CD4-positive, CD25-positive, alpha-beta regulatory T cell (primary cell): ENCODE measurements at regions not wholly inside any gene's neighbourhood (a gene's known extent, or its start where the extent isn't known, plus 50 kb on each side); places are given as distances from the start of the nearest gene placed in this dataset.

ENCODE experiments used
- ATAC-seq, 2 donors: fragments of 150-1000 bp; cut with Tn5 transposase; one replicate each; pipeline ENCODE4 v1.10.0; 2021; ENCODE audit warnings: low read depth in 2 of 2, moderate number of reproducible peaks in 2 of 2, moderate library complexity in 1 of 2
- DNase-seq, 3 donors: peaks; one replicate each; pipeline versions ENCODE4 v3.0.0 to v3.0.0-alpha.2; 2012 to 2022; ENCODE audit warnings: mixed read lengths in 1 of 3
- H3K27ac ChIP-seq: one replicate; pipeline ENCODE4 v1.7.0; 2013; ENCODE audit warnings: mild to moderate bottlenecking, low read length; ENCODE audit not compliant: insufficient read depth, poor library complexity, severe bottlenecking
- H3K27me3 ChIP-seq: one replicate; pipeline ENCODE4 v1.7.0; 2013; ENCODE audit warnings: low read length; ENCODE audit not compliant: control insufficient read depth, insufficient read depth
- H3K36me3 ChIP-seq: one replicate; pipeline ENCODE4 v1.7.0; 2013; ENCODE audit warnings: mild to moderate bottlenecking, low read length, moderate library complexity; ENCODE audit not compliant: control insufficient read depth, insufficient read depth
- H3K4me1 ChIP-seq: 2 replicates; pipeline ENCODE4 v1.7.0; 2013; ENCODE audit warnings: mild to moderate bottlenecking, low read length; ENCODE audit not compliant: insufficient read depth, control insufficient read depth, poor library complexity, severe bottlenecking
- H3K4me3 ChIP-seq: one replicate; pipeline ENCODE4 v1.7.0; 2013; ENCODE audit warnings: low read depth, mild to moderate bottlenecking, low read length, moderate library complexity
- H3K9me3 ChIP-seq, 2 experiments: 1 replicate in 1 of 2; 2 replicates in 1 of 2; pipeline ENCODE4 v1.7.0; 2013; ENCODE audit warnings: low read length in 2 of 2, mild to moderate bottlenecking in 1 of 2, moderate library complexity in 1 of 2; ENCODE audit not compliant: control insufficient read depth in 2 of 2
- H3K27ac Mint-ChIP-seq, 3 donors: one replicate each; pipeline ENCODE4 v1.8.0; 2020 to 2022; ENCODE audit warnings: mild to moderate bottlenecking in 3 of 3, mixed read lengths in 3 of 3, moderate library complexity in 2 of 3
- H3K27me3 Mint-ChIP-seq: one replicate; pipeline ENCODE4 v1.8.0; 2022; ENCODE audit warnings: mild to moderate bottlenecking, mixed read lengths
- H3K36me3 Mint-ChIP-seq: one replicate; pipeline ENCODE4 v1.8.0; 2020; ENCODE audit warnings: mixed read lengths
- H3K4me1 Mint-ChIP-seq, 4 donors: one replicate each; pipeline ENCODE4 v1.8.0; 2020 to 2022; ENCODE audit warnings: mixed read lengths in 4 of 4, mild to moderate bottlenecking in 1 of 4
- H3K4me3 Mint-ChIP-seq, 4 donors: one replicate each; pipeline ENCODE4 v1.8.0; 2020 to 2022; ENCODE audit warnings: mild to moderate bottlenecking in 4 of 4, mixed read lengths in 4 of 4, moderate library complexity in 3 of 4
- H3K9me3 Mint-ChIP-seq, 7 donors: one replicate each; pipeline ENCODE4 v1.8.0; 2020 to 2022; ENCODE audit warnings: mixed read lengths in 7 of 7, mild to moderate bottlenecking in 3 of 7, moderate library complexity in 2 of 7

DNA sequence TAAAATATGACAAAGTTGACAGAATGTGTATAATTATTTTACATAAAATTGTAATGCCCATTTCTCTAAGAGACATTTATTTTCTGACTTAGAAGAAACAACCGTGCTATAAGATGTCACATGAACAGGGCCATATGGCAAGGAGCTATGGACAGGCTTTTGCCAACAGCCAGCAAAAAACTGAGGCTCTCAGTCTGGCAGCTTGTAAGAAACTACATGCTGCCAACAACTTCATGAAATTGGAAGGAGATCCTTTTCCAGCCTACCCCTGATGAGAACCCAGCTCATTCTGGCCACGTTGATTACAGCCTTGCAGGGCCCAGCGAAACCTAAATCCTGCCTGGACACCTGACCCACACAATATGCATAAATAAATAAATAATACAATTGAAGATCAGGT, 250.3 kb upstream of the ARSJ start:
- Mint-ChIP-seq H3K4me1 (no peaks in the 10 kb centered on the region), H3K9me3 (no peaks in the 10 kb centered on the region), H3K27ac (no peak overlapping the region), H3K27me3 (no peaks in the 10 kb centered on the region), H3K4me3 (no peak overlapping the region), H3K36me3 (no peaks in the 10 kb centered on the region)
- no peak overlapping the region for H3K27ac ChIP-seq
- no peaks in the 10 kb centered on the region for H3K4me1 ChIP-seq
- DNase-seq (no peak), ATAC-seq (no peak)
- H3K27me3 ChIP-seq = no peaks in the 10 kb centered on the region
- H3K9me3 ChIP-seq = no peaks in the 10 kb centered on the region
- no peak overlapping the region for H3K4me3 ChIP-seq
- no peaks in the 10 kb centered on the region for H3K36me3 ChIP-seq

DNA sequence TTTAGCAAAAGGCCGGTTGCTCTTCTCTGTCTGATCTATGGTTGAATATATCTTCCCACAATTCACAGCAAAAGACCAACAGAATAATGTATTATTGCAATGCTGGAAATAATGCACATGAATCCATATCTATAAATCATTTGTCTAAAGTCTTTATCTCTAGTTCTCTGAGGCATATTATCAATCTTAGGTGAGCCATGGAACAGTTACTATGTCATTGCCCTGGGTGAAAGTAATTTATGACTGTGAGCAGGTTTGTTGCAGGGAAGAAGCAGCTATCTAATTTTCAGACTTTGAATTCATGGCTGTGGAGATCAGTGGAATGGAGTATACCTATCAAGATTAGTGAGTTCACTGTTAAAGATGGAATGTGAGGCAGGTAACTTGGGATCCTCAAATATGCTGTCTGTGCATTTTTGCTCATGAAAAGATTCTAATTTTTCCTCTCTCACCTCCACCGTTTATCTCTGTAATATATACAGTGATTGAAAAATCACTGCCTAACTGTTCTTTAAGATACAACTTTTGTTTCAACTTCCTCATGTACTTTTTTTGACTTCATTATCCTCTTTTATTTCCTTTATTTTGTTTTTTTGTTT, 256.8 kb upstream of the ARSJ start:
- no peaks in the 10 kb centered on the region for H3K36me3 Mint-ChIP-seq
- Histone ChIP-seq H3K9me3 (no peaks in the 10 kb centered on the region), H3K4me3 (no peak overlapping the region), H3K27me3 (no peaks in the 10 kb centered on the region), H3K27ac (no peak overlapping the region), H3K4me1 (no peaks in the 10 kb centered on the region), H3K36me3 (no peaks in the 10 kb centered on the region)
- H3K27me3 Mint-ChIP-seq = no peaks in the 10 kb centered on the region
- no peaks in the 10 kb centered on the region for H3K4me1 Mint-ChIP-seq
- no peak for ATAC-seq
- H3K9me3 Mint-ChIP-seq = peaks cover 0 to 3% (median 0%) of the 10 kb centered on the region in 7 donors
- H3K4me3 Mint-ChIP-seq = no peak overlapping the region
- no peak overlapping the region for H3K27ac Mint-ChIP-seq
- no peak for DNase-seq

DNA sequence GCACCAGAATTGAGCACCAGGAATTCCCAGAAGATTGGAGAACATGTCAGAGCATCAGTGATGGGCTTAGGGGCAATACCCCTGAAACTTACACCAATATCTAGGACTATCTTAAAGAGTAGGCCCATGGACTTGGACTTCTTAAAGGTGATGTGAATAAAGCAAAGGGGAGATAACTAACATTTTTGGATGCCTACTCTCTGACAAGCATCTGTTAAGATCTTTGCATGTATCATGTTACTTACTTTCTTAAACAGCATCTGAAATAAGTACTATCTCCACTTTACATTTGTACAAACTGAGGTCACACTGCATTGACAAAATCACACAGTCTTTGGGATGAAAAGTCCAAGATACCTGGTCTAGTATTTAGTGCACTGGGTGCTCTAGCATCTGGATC, 258.6 kb upstream of the ARSJ start:
- Mint-ChIP-seq H3K36me3 (no peaks in the 10 kb centered on the region), H3K27ac (no peak overlapping the region), H3K4me3 (no peak overlapping the region), H3K4me1 (no peaks in the 10 kb centered on the region), H3K9me3 (peaks cover 0 to 3% (median 0%) of the 10 kb centered on the region in 7 donors), H3K27me3 (no peaks in the 10 kb centered on the region)
- no peak overlapping the region for H3K4me3 ChIP-seq
- ATAC-seq (no peak), DNase-seq (no peak)
- no peaks in the 10 kb centered on the region for H3K27me3 ChIP-seq
- no peaks in the 10 kb centered on the region for H3K36me3 ChIP-seq
- no peak overlapping the region for H3K27ac ChIP-seq
- H3K4me1 ChIP-seq = no peaks in the 10 kb centered on the region
- H3K9me3 ChIP-seq = no peaks in the 10 kb centered on the region

DNA sequence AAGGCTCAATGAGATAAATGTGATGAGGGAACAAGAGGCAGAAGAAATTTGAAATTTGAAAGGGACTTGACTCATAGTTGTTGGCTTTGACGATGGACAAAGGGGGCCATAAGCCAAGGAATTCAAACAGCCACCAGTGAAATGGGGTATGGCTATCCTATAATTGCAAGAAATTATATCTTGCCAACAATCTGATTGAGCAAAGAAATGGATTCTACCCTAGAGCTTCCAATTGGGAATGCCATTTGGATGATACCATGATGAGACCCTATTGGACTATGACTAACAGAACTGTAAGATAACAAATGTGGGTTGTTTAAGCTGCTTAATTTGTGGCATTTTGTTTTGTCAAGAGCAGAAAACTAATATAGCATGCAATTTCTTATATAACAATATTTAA, 270.1 kb upstream of the ARSJ start:
- Histone ChIP-seq H3K36me3 (no peaks in the 10 kb centered on the region), H3K27me3 (no peaks in the 10 kb centered on the region), H3K27ac (no peak overlapping the region), H3K4me1 (no peaks in the 10 kb centered on the region), H3K9me3 (no peaks in the 10 kb centered on the region), H3K4me3 (no peak overlapping the region)
- ATAC-seq (no peak), DNase-seq (no peak)
- no peaks in the 10 kb centered on the region for H3K4me1 Mint-ChIP-seq
- no peak overlapping the region for H3K27ac Mint-ChIP-seq
- H3K9me3 Mint-ChIP-seq = peaks cover 0 to 5% (median 0%) of the 10 kb centered on the region in 7 donors
- no peak overlapping the region for H3K4me3 Mint-ChIP-seq
- no peaks in the 10 kb centered on the region for H3K36me3 Mint-ChIP-seq
- no peaks in the 10 kb centered on the region for H3K27me3 Mint-ChIP-seq

DNA sequence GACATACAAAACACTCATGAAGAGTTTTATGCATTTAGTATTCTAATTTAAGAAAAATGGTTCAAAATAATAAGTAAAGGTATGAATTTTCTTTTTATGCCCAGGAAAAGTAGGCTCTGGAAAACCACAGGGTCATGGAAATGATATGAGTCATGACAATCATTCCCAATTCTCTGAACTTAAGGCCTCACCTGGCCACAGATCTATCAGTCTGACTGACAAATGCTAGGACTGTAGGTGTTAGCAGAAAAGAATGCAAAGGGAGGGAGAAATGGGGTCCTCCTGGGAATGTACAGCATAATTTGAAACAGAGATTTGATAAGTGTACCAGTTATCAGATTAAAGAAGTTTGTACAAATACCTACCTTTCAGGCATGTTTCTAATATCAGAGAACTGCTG, 270.5 kb upstream of the ARSJ start:
- ATAC-seq (no peak), DNase-seq (no peak)
- no peaks in the 10 kb centered on the region for H3K9me3 ChIP-seq
- no peak overlapping the region for H3K4me3 ChIP-seq
- Mint-ChIP-seq H3K27ac (no peak overlapping the region), H3K9me3 (peaks cover 0 to 4% (median 0%) of the 10 kb centered on the region in 7 donors), H3K27me3 (no peaks in the 10 kb centered on the region), H3K4me1 (no peaks in the 10 kb centered on the region), H3K4me3 (no peak overlapping the region), H3K36me3 (no peaks in the 10 kb centered on the region)
- no peaks in the 10 kb centered on the region for H3K36me3 ChIP-seq
- no peaks in the 10 kb centered on the region for H3K4me1 ChIP-seq
- H3K27me3 ChIP-seq = no peaks in the 10 kb centered on the region
- no peak overlapping the region for H3K27ac ChIP-seq

DNA sequence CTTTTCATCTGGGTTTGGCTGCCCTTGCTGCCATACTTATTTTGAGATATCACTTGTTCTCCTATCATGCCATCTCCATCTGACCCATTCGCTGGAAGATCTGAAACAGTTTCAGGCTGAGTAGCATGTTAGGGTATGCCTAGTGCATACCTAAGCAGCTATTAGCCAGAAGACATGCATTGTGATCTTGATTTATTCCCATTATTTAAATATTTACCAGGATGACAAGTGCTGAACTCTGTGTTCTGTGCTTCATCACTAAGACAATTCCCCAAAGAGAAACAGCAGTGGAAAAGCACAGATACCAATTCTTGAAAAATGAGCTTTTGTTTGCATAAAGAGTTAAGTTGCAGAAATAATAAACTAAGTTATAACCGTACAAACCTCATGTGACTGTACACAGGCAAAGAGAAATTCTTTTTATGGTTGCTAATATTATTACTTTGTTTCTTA, 271.0 kb upstream of the ARSJ start:
- peaks cover 0 to 4% (median 0%) of the 10 kb centered on the region in 7 donors for H3K9me3 Mint-ChIP-seq
- H3K4me1 Mint-ChIP-seq = no peaks in the 10 kb centered on the region
- no peak overlapping the region for H3K4me3 Mint-ChIP-seq
- H3K36me3 Mint-ChIP-seq = no peaks in the 10 kb centered on the region
- ATAC-seq (no peak), DNase-seq (no peak)
- H3K9me3 ChIP-seq = no peaks in the 10 kb centered on the region
- H3K27me3 Mint-ChIP-seq = no peaks in the 10 kb centered on the region
- H3K4me3 ChIP-seq = no peak overlapping the region
- no peak overlapping the region for H3K27ac ChIP-seq
- H3K36me3 ChIP-seq = no peaks in the 10 kb centered on the region
- H3K27me3 ChIP-seq = no peaks in the 10 kb centered on the region
- H3K27ac Mint-ChIP-seq = no peak overlapping the region
- no peaks in the 10 kb centered on the region for H3K4me1 ChIP-seq

DNA sequence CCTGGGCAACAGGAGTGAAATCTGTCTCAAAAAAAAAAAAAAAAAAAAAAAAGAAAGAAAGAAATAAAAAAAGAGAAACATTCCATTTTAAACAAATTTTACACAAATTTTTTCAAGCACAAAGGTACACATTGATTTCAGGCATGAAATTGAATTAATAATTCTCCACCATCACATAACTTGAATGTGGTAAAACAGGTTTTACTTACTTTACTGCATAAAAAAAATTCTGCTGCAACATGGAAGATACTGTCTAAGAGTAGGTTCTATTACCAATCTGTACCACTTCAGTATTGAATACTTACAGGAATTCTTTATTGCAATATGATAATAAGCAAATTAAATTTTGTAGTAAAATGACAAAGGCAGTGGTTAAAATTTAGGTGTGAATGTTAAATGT, 271.6 kb upstream of the ARSJ start:
- no peaks in the 10 kb centered on the region for H3K4me1 ChIP-seq
- no peaks in the 10 kb centered on the region for H3K36me3 ChIP-seq
- H3K9me3 ChIP-seq = no peaks in the 10 kb centered on the region
- Mint-ChIP-seq H3K27ac (no peak overlapping the region), H3K9me3 (peaks cover 0 to 2% (median 0%) of the 10 kb centered on the region in 7 donors), H3K4me3 (no peak overlapping the region), H3K27me3 (no peaks in the 10 kb centered on the region), H3K4me1 (no peaks in the 10 kb centered on the region), H3K36me3 (no peaks in the 10 kb centered on the region)
- H3K27ac ChIP-seq = no peak overlapping the region
- ATAC-seq (no peak), DNase-seq (no peak)
- no peak overlapping the region for H3K4me3 ChIP-seq
- no peaks in the 10 kb centered on the region for H3K27me3 ChIP-seq

DNA sequence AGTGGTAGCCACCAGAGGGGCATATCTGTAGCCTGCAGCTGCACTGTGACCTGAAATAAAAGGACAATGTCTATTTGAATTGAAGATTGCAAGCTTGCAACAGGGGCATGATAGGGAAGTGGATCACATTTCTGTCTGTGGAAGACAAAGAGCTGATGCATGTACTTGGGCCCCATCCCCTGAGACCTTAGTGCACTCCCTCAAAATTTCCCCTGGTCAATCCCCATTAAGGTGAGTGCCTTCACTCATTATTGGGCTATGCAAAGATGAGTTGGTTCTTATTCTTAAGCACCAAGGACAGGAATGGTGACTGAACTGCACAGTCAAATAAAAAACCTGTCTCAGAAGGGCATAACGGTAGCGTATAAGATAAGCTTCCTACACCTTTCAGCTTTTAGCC, 273.1 kb upstream of the ARSJ start:
- Mint-ChIP-seq H3K36me3 (no peaks in the 10 kb centered on the region), H3K4me1 (no peaks in the 10 kb centered on the region), H3K9me3 (peaks cover 0 to 4% (median 0%) of the 10 kb centered on the region in 7 donors), H3K27ac (no peak overlapping the region), H3K27me3 (no peaks in the 10 kb centered on the region), H3K4me3 (no peak overlapping the region)
- Histone ChIP-seq H3K4me1 (no peaks in the 10 kb centered on the region), H3K36me3 (no peaks in the 10 kb centered on the region), H3K27me3 (no peaks in the 10 kb centered on the region), H3K27ac (no peak overlapping the region), H3K9me3 (no peaks in the 10 kb centered on the region), H3K4me3 (no peak overlapping the region)
- DNase-seq (no peak), ATAC-seq (no peak)
